H9 (cell line): ENCODE measurements at regions not wholly inside any gene's neighbourhood (a gene's known extent, or its start where the extent isn't known, plus 50 kb on each side); places are given as distances from the start of the nearest gene placed in this dataset.
A peak's percentile ranks its signal among the peaks of the same experiment; 100 is the strongest.

Source experiments
- DNase-seq: peaks from one replicate; pipeline ENCODE4 v3.0.0-alpha.2; 2017
- H2AFZ ChIP-seq: one replicate; pipeline ENCODE4 v1.6.1; 2013; ENCODE audit warnings: mild to moderate bottlenecking, low read length, control low read depth, moderate library complexity
- H2AK5ac ChIP-seq: 2 replicates; pipeline ENCODE4 v1.6.1; 2013; ENCODE audit warnings: low read length, control low read depth, mixed read lengths; ENCODE audit not compliant: insufficient read length
- H2BK120ac ChIP-seq: one replicate; pipeline ENCODE4 v1.6.1; 2013; ENCODE audit warnings: low read depth, mild to moderate bottlenecking, low read length, control low read depth, inconsistent platforms; ENCODE audit not compliant: poor library complexity, severe bottlenecking
- H2BK12ac ChIP-seq: 2 replicates; pipeline ENCODE4 v1.6.1; 2013; ENCODE audit warnings: low read length, control low read depth, mixed read lengths, low read depth; ENCODE audit not compliant: insufficient read length
- H2BK15ac ChIP-seq: 2 replicates; pipeline ENCODE4 v1.6.1; 2013; ENCODE audit warnings: low read depth, low read length, control low read depth
- H2BK20ac ChIP-seq: one replicate; pipeline ENCODE4 v1.6.1; 2013; ENCODE audit warnings: low read depth, mild to moderate bottlenecking, low read length, control low read depth, inconsistent platforms; ENCODE audit not compliant: poor library complexity, severe bottlenecking
- H2BK5ac ChIP-seq: 2 replicates; pipeline ENCODE4 v1.6.1; 2013; ENCODE audit warnings: low read length, control low read depth, mixed read lengths; ENCODE audit not compliant: insufficient read length
- H3K14ac ChIP-seq: 2 replicates; pipeline ENCODE4 v1.6.1; 2013; ENCODE audit warnings: low read length, control low read depth; ENCODE audit not compliant: insufficient read depth
- H3K18ac ChIP-seq: 2 replicates; pipeline ENCODE4 v1.6.1; 2013; ENCODE audit warnings: low read depth, mild to moderate bottlenecking, mixed read lengths, low read length, control low read depth; ENCODE audit not compliant: insufficient read length
- H3K23ac ChIP-seq: 2 replicates; pipeline ENCODE4 v1.6.1; 2013; ENCODE audit warnings: low read length, control low read depth, mixed read lengths, low read depth; ENCODE audit not compliant: insufficient read length
- H3K23me2 ChIP-seq: 2 replicates; pipeline ENCODE4 v1.6.1; 2013; ENCODE audit warnings: low read depth, mild to moderate bottlenecking, mixed read lengths, low read length, control low read depth; ENCODE audit not compliant: insufficient read length, poor library complexity, severe bottlenecking
- H3K27ac ChIP-seq: 2 replicates; pipeline ENCODE4 v1.5.1; 2013; ENCODE audit warnings: low read length, control low read depth, mixed read lengths, low read depth; ENCODE audit not compliant: insufficient read length
- H3K27me3 ChIP-seq: 2 replicates; pipeline ENCODE4 v1.6.1; 2013; ENCODE audit warnings: low read length, control low read depth, inconsistent platforms; ENCODE audit not compliant: insufficient read depth
- H3K4ac ChIP-seq: 2 replicates; pipeline ENCODE4 v1.6.1; 2013; ENCODE audit warnings: low read depth, mild to moderate bottlenecking, control low read depth, inconsistent platforms, low read length, moderate library complexity
- H3K4me1 ChIP-seq: 2 replicates; pipeline ENCODE4 v1.6.1; 2013; ENCODE audit warnings: low read length, control low read depth, inconsistent platforms; ENCODE audit not compliant: insufficient read depth
- H3K4me2 ChIP-seq: 2 replicates; pipeline ENCODE4 v1.6.1; 2013; ENCODE audit warnings: low read length, control low read depth, mixed read lengths; ENCODE audit not compliant: insufficient read length, insufficient read depth
- H3K56ac ChIP-seq: 2 replicates; pipeline ENCODE4 v1.6.1; 2013; ENCODE audit warnings: low read depth, mild to moderate bottlenecking, mixed read lengths, low read length, control low read depth; ENCODE audit not compliant: insufficient read length
- H3K79me1 ChIP-seq: 2 replicates; pipeline ENCODE4 v1.6.1; 2013; ENCODE audit warnings: low read depth, mild to moderate bottlenecking, moderate library complexity, low read length, control low read depth, inconsistent platforms; ENCODE audit not compliant: insufficient read depth, poor library complexity, severe bottlenecking
- H3K79me2 ChIP-seq: 2 replicates; pipeline ENCODE4 v1.6.1; 2013; ENCODE audit warnings: low read length, control low read depth, inconsistent platforms; ENCODE audit not compliant: insufficient read depth
- H3K9ac ChIP-seq: 2 replicates; pipeline ENCODE4 v1.6.1; 2013; ENCODE audit warnings: low read length, control low read depth, mixed read lengths; ENCODE audit not compliant: insufficient read length; ENCODE audit errors: extremely low read depth
- H3K9me3 ChIP-seq: one replicate; pipeline ENCODE4 v1.6.1; 2013; ENCODE audit warnings: low read depth, low read length, inconsistent platforms; ENCODE audit not compliant: control insufficient read depth
- H3T11ph ChIP-seq: one replicate; pipeline ENCODE4 v1.6.1; 2013; ENCODE audit warnings: mild to moderate bottlenecking, low read length, control low read depth, inconsistent platforms
- H4K20me1 ChIP-seq: one replicate; pipeline ENCODE4 v1.6.1; 2013; ENCODE audit not compliant: control insufficient read depth, insufficient read length, insufficient read depth
- H4K5ac ChIP-seq: 2 replicates; pipeline ENCODE4 v1.6.1; 2013; ENCODE audit warnings: low read depth, mild to moderate bottlenecking, mixed read lengths, low read length, control low read depth; ENCODE audit not compliant: insufficient read length
- H4K8ac ChIP-seq: replicated peaks from 2 replicates; pipeline ENCODE4 v1.6.1; 2013; ENCODE audit warnings: low read length, control low read depth, mixed read lengths, low read depth; ENCODE audit not compliant: insufficient read length
- H4K91ac ChIP-seq: 2 replicates; pipeline ENCODE4 v1.6.1; 2013; ENCODE audit warnings: low read depth, mild to moderate bottlenecking, moderate library complexity, mixed read lengths, low read length, control low read depth; ENCODE audit not compliant: insufficient read length
- H3K27ac Mint-ChIP-seq, 3 experiments: 2 replicates in 2 of 3; 3 replicates in 1 of 3; pipeline ENCODE4 v1.8.0; 2020 to 2021; ENCODE audit warnings: mixed read lengths in 3 of 3, mild to moderate bottlenecking in 1 of 3, moderate library complexity in 1 of 3
- H3K27me3 Mint-ChIP-seq: 2 replicates; pipeline ENCODE4 v1.8.0; 2021; ENCODE audit warnings: low read depth, mild to moderate bottlenecking, moderate library complexity, mixed read lengths
- H3K36me3 Mint-ChIP-seq, 3 experiments: 2 replicates in 2 of 3; 3 replicates in 1 of 3; pipeline ENCODE4 v1.8.0; 2020 to 2021; ENCODE audit warnings: low read depth in 3 of 3, mixed read lengths in 3 of 3; ENCODE audit not compliant: insufficient read depth in 1 of 3
- H3K4me1 Mint-ChIP-seq, 2 experiments: 2 replicates each; pipeline ENCODE4 v1.8.0; 2020; ENCODE audit warnings: mixed read lengths in 2 of 2
- H3K4me3 Mint-ChIP-seq, 2 experiments: 2 replicates in 1 of 2; 3 replicates in 1 of 2; pipeline ENCODE4 v1.8.0; 2020 to 2021; ENCODE audit warnings: mild to moderate bottlenecking in 2 of 2, mixed read lengths in 2 of 2, moderate library complexity in 1 of 2
- H3K9me3 Mint-ChIP-seq, 2 experiments: 2 replicates in 1 of 2; 3 replicates in 1 of 2; pipeline ENCODE4 v1.8.0; 2020; ENCODE audit warnings: mild to moderate bottlenecking in 2 of 2, mixed read lengths in 2 of 2, moderate library complexity in 1 of 2
- WGBS: extraction: QIAGEN DNeasy Blood & Tissue Kit; methylation state at CpG from one replicate; pipeline ENCODE4 v1.1.7; 2013; ENCODE audit warnings: missing lambda C conversion rate, low lambda C conversion rate, mixed read lengths; ENCODE audit not compliant: insufficient read length; ENCODE audit errors: extremely low coverage; 5-methylcytosine and 5-hydroxymethylcytosine counted together
- TF ChIP-seq, protein P1 (sequence below): fragments of 200-600 bp; sonication (generic); conservative IDR thresholded peaks from 3 replicates; pipeline ENCODE4 v1.8.0; 2021; ENCODE audit warnings: antibody characterized with exemption, mild to moderate bottlenecking

DNA sequence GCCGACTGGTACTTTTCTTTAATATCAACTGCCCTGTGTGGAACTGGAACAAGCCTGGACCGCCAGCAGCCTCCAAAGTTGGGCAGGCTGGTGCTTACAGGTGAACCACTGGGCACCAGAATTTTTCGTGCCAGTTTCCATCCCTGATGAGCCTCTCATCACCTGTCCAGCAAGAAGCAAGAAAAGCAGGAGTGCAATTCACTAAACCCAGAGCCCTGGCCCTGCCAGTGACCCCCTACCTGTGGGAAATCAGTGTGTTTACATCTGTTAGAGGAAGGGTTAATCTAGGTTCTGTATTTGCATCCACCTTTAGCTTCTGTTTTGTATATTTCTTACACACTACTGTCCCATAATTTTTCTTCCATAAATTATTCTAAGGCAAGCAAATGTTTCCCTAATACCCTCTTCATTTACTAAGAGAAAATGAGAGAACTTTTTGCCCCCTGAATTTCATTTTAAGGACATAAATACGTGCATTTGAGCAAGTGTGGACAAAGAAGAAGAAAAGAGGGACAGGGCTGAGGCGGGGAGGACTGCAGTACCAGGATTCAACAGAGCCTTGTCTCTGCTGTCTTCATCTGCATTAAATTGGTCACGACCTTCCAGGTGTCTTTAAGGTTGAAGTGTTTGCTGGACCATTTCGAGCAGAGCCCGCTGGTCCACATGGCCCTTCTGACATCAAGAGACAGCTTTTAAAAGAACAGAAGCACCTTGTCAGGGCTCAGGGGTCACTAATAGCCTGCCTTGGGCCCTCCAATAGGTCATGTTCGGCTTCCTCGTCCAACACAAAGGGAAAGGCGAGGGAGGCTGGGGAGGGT is 763.1 kb downstream of the BCL11A start:
- DNase-seq: no peak
- no CpG with 5 or more reads among the region's 11 CpGs for WGBS
- H3K36me3 Mint-ChIP-seq: peaks cover 0 to 2% (median 1%) of the 10 kb centered on the region in 3 experiments; a peak in 2 of 7 replicates

More for the DNA sequence above, 763.1 kb downstream of the BCL11A start:
- H3K79me1 ChIP-seq: no peaks in the 10 kb centered on the region
- H4K20me1 ChIP-seq: no peaks in the 10 kb centered on the region
- H3K9me3 ChIP-seq: no peaks in the 10 kb centered on the region
- H3K18ac ChIP-seq: no peak overlapping the region
- TF ChIP-seq, protein P1, sequence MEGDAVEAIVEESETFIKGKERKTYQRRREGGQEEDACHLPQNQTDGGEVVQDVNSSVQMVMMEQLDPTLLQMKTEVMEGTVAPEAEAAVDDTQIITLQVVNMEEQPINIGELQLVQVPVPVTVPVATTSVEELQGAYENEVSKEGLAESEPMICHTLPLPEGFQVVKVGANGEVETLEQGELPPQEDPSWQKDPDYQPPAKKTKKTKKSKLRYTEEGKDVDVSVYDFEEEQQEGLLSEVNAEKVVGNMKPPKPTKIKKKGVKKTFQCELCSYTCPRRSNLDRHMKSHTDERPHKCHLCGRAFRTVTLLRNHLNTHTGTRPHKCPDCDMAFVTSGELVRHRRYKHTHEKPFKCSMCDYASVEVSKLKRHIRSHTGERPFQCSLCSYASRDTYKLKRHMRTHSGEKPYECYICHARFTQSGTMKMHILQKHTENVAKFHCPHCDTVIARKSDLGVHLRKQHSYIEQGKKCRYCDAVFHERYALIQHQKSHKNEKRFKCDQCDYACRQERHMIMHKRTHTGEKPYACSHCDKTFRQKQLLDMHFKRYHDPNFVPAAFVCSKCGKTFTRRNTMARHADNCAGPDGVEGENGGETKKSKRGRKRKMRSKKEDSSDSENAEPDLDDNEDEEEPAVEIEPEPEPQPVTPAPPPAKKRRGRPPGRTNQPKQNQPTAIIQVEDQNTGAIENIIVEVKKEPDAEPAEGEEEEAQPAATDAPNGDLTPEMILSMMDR: no peak
- H4K5ac ChIP-seq: no peak overlapping the region
- H3K27me3 ChIP-seq: no peaks in the 10 kb centered on the region
- no peak overlapping the region for H2BK15ac ChIP-seq
- Mint-ChIP-seq H3K9me3 (peaks cover 3 to 12% of the 10 kb centered on the region in 2 experiments; a peak in 3 of 5 replicates), H3K27ac (peak overlapping the region in 2 of 3 experiments; percentile 85 to 93; a peak in 5 of 7 replicates), H3K27me3 (no peaks in the 10 kb centered on the region; the same call in 1 of the 2 replicates), H3K4me1 (peaks cover 33 to 36% of the 10 kb centered on the region in 2 experiments), H3K4me3 (peak overlapping the region in 1 of 2 experiments; percentile 45; a peak in 1 of 5 replicates)
- H3K23me2 ChIP-seq: no peaks in the 10 kb centered on the region
- no peak overlapping the region for H2BK120ac ChIP-seq
- no peak overlapping the region for H4K91ac ChIP-seq
- peaks cover 5% of the 10 kb centered on the region; the same call in 1 of the 2 replicates for H3K4me1 ChIP-seq
- no peak overlapping the region for H2BK20ac ChIP-seq
- no peak overlapping the region for H2BK5ac ChIP-seq
- no peak overlapping the region for H3T11ph ChIP-seq
- H2AFZ ChIP-seq: no peak overlapping the region
- H4K8ac ChIP-seq: no peak overlapping the region
- H3K9ac ChIP-seq: no peak overlapping the region
- H2AK5ac ChIP-seq: no peak overlapping the region
- H3K4ac ChIP-seq: no peak overlapping the region
- no peak overlapping the region for H3K23ac ChIP-seq
- peak overlapping the region; percentile 46 for H3K4me2 ChIP-seq
- no peaks in the 10 kb centered on the region for H3K79me2 ChIP-seq
- no peak overlapping the region for H3K27ac ChIP-seq
- no peak overlapping the region for H2BK12ac ChIP-seq
- H3K56ac ChIP-seq: no peak overlapping the region
- no peak overlapping the region for H3K14ac ChIP-seq
